NCI-H146 treated with DMSO at 0.1 percent for 48 hours (cell line): ENCODE measurements at regions not wholly inside any gene's neighbourhood (a gene's known extent, or its start where the extent isn't known, plus 50 kb on each side); places are given as distances from the start of the nearest gene placed in this dataset.
"Not testable (repeated sequence)": the region's sequence is repeated elsewhere in the genome, so short reads cannot be mapped to it uniquely, and the experiment has no call there.

Experiments
- DNase-seq: peaks from one replicate; lab custom pipeline; 2025; ENCODE audit not compliant: unreplicated experiment; lab: John Stamatoyannopoulos, UW

- DNase-seq = no peak
Measured at GRCh38 chr6:140318408-140318807, 944.0 kb upstream of the CITED2 start.

- no peak for DNase-seq
Measured at GRCh38 chr6:140317950-140318349, 943.5 kb upstream of the CITED2 start.

GRCh38 chr6:140316966-140317365, 942.5 kb upstream of the CITED2 start:
- DNase-seq = no peak

- DNase-seq = no peak
Measured at GRCh38 chr6:140314682-140315081, 940.2 kb upstream of the CITED2 start.

GRCh38 chr6:140311146-140311545, 936.7 kb upstream of the CITED2 start:
- DNase-seq = no peak

GRCh38 chr6:140303218-140303949, 928.9 kb upstream of the CITED2 start:
- DNase-seq = no peak

- no peak for DNase-seq
Measured at GRCh38 chr6:140300331-140300730, 925.9 kb upstream of the CITED2 start.

GRCh38 chr6:140289186-140289585, 914.7 kb upstream of the CITED2 start:
- DNase-seq = no peak

GRCh38 chr6:140285998-140286690, 911.7 kb upstream of the CITED2 start:
- no peak for DNase-seq

- DNase-seq = no peak
Measured at GRCh38 chr6:140285471-140285870, 911.0 kb upstream of the CITED2 start.

- DNase-seq = no peak
Measured at GRCh38 chr6:140284871-140285270, 910.4 kb upstream of the CITED2 start.

GRCh38 chr6:140283197-140283596, 908.7 kb upstream of the CITED2 start:
- DNase-seq = peak; percentile 53

GRCh38 chr6:140281767-140282166, 907.3 kb upstream of the CITED2 start:
- DNase-seq = no peak

- no peak for DNase-seq
Measured at GRCh38 chr6:140281236-140281635, 906.8 kb upstream of the CITED2 start.

- no peak for DNase-seq
Measured at GRCh38 chr6:140276719-140277118, 902.3 kb upstream of the CITED2 start.

- no peak for DNase-seq
Measured at GRCh38 chr6:140276133-140276532, 901.7 kb upstream of the CITED2 start.

GRCh38 chr6:140275725-140276124, 901.3 kb upstream of the CITED2 start:
- DNase-seq = no peak

- no peak for DNase-seq
Measured at GRCh38 chr6:140274548-140274947, 900.1 kb upstream of the CITED2 start.

GRCh38 chr6:140271759-140272377, 897.4 kb upstream of the CITED2 start:
- DNase-seq = no peak

- no peak for DNase-seq
Measured at GRCh38 chr6:140269591-140270165, 895.2 kb upstream of the CITED2 start.

GRCh38 chr6:140264431-140264830, 890.0 kb upstream of the CITED2 start:
- DNase-seq = no peak

GRCh38 chr6:140258302-140258701, 883.9 kb upstream of the CITED2 start:
- not testable (repeated sequence) for DNase-seq
